GM12878 (cell line): ENCODE measurements at regions not wholly inside any gene's neighbourhood (a gene's known extent, or its start where the extent isn't known, plus 50 kb on each side); places are given as distances from the start of the nearest gene placed in this dataset.

ENCODE experiments used
- ATAC-seq: fragments of 200-7000 bp; cut with Tn5 transposase; 3 replicates; pipeline ENCODE4 v1.9.1; 2020; ENCODE audit warnings: mild to moderate bottlenecking, moderate library complexity
- BruUV-seq: library from RNA; stranded (reverse); fragments of 400-500 nt; replicated peaks from 2 replicates; lab custom pipeline; 2021; lab: Mats Ljungman, UMichigan
- CTCF ChIA-PET: fragments of 300-600 bp; sonication (Branson Sonifier 250); formaldehyde crosslinking; extraction: SDS; loops from one replicate; lab custom pipeline; 2021; ENCODE audit warnings: inconsistent platforms; lab: Yijun Ruan, JAX
- POLR2A ChIA-PET: fragments of 350-600 bp; formaldehyde crosslinking; extraction: SDS; loops from one replicate; lab custom pipeline; 2021; ENCODE audit warnings: inconsistent platforms; lab: Charles Lee
- RAD21 ChIA-PET: fragments of 300-600 bp; sonication (Branson Sonifier 250); formaldehyde crosslinking; loops from one replicate; lab custom pipeline; 2023; ENCODE audit warnings: antibody characterized with exemption; ENCODE audit not compliant: unreplicated experiment; lab: Charles Lee
- SMC1A ChIA-PET: fragments of 300-600 bp; sonication (Branson Sonifier 250); formaldehyde crosslinking; loops from one replicate; lab custom pipeline; 2023; ENCODE audit not compliant: unreplicated experiment, uncharacterized antibody; lab: Charles Lee
- DNase-seq: peaks from one replicate; pipeline ENCODE4 v3.0.0-alpha.2; 2011; ENCODE audit warnings: low read depth, low spot score
- FAIRE-seq: peaks from 3 replicates; lab custom pipeline; 2011; peaks lifted over from hg19 to GRCh38; lab: Jason Lieb, UNC
- H2AFZ ChIP-seq: 2 replicates; pipeline ENCODE4 v1.6.0; 2011; ENCODE audit warnings: low read depth, low read length, control low read depth; ENCODE audit not compliant: control insufficient read depth
- H3K27ac ChIP-seq: 2 replicates; pipeline ENCODE4 v1.5.1; 2011; ENCODE audit warnings: control low read depth; ENCODE audit not compliant: control insufficient read depth, insufficient read depth
- H3K27me3 ChIP-seq, 2 experiments: replicated peaks in 1 of 2; 2 replicates each; pipeline versions ENCODE4 v1.6.0 to v1.6.1; 2011; ENCODE audit warnings: low read length in 1 of 2; ENCODE audit not compliant: control insufficient read depth in 2 of 2, insufficient read depth in 2 of 2
- H3K36me3 ChIP-seq, 2 experiments: 2 replicates each; pipeline ENCODE4 v1.5.1; 2011; ENCODE audit warnings: low read length in 1 of 2; ENCODE audit not compliant: control insufficient read depth in 2 of 2, insufficient read depth in 2 of 2
- H3K4me1 ChIP-seq: 2 replicates; pipeline ENCODE4 v1.6.1; 2011; ENCODE audit warnings: mild to moderate bottlenecking, low read length, moderate library complexity, mixed read lengths; ENCODE audit not compliant: control insufficient read depth, insufficient read depth
- H3K4me2 ChIP-seq: 2 replicates; pipeline ENCODE4 v1.6.0; 2011; ENCODE audit warnings: control low read depth; ENCODE audit not compliant: control insufficient read depth, insufficient read depth
- H3K4me3 ChIP-seq: fragments of 200-600 bp; sonication (generic); 2 replicates; pipeline ENCODE4 v1.5.1; 2016
- H3K79me2 ChIP-seq: 2 replicates; pipeline ENCODE4 v1.6.0; 2011; ENCODE audit warnings: low read length; ENCODE audit not compliant: control insufficient read depth, insufficient read depth
- H3K9ac ChIP-seq: 2 replicates; pipeline ENCODE4 v1.8.0; 2011; ENCODE audit warnings: low read length, control low read depth, mixed read lengths; ENCODE audit not compliant: control insufficient read depth, insufficient read depth
- H3K9me3 ChIP-seq: replicated peaks from 3 replicates; pipeline ENCODE4 v1.5.1; 2011; ENCODE audit warnings: mild to moderate bottlenecking, low read length; ENCODE audit not compliant: control insufficient read depth, insufficient read depth
- H4K20me1 ChIP-seq: 2 replicates; pipeline ENCODE4 v1.6.0; 2011; ENCODE audit not compliant: control insufficient read depth, insufficient read depth
- CEBPZ ChIP-seq: fragments of 150-350 bp; IDR thresholded peaks from 2 replicates; pipeline ENCODE4 v1.6.1; 2016; ENCODE audit warnings: low read depth, low read length
- EGR1 ChIP-seq, 2 experiments: IDR thresholded peaks; 1 replicate in 1 of 2; 2 replicates in 1 of 2; pipeline ENCODE4 v1.6.1; 2011 to 2012; ENCODE audit warnings: low read depth in 2 of 2, low read length in 2 of 2, borderline replicate concordance in 1 of 2, mild to moderate bottlenecking in 1 of 2, moderate library complexity in 1 of 2
- EP300 ChIP-seq, 2 experiments: fragments of 150-350 bp in 1 of 2; IDR thresholded peaks; 2 replicates each; pipeline ENCODE4 v1.6.1; 2011 to 2012; ENCODE audit warnings: low read depth in 2 of 2, low read length in 2 of 2, borderline replicate concordance in 1 of 2, improper control_type of control experiment in 1 of 2, inconsistent platforms in 1 of 2; ENCODE audit not compliant: control insufficient read depth in 1 of 2
- NBN ChIP-seq: fragments of 450-650 bp; IDR thresholded peaks from 2 replicates; pipeline ENCODE4 v1.6.1; 2016
- PAX8 ChIP-seq: fragments of 450-650 bp; IDR thresholded peaks from 2 replicates; pipeline ENCODE4 v1.6.1; 2017; ENCODE audit warnings: mild to moderate bottlenecking, moderate library complexity
- POLR2A ChIP-seq: IDR thresholded peaks from 2 replicates; pipeline ENCODE4 v1.6.1; 2011; ENCODE audit warnings: low read depth, mild to moderate bottlenecking, low read length
- POLR2AphosphoS5 ChIP-seq: IDR thresholded peaks from 2 replicates; pipeline ENCODE4 v1.6.1; 2011; ENCODE audit warnings: mild to moderate bottlenecking, low read length, inconsistent platforms
- RELA ChIP-seq: fragments of 450-650 bp; IDR thresholded peaks from 2 replicates; pipeline ENCODE4 v1.8.0; 2014; ENCODE audit warnings: borderline replicate concordance; ENCODE audit not compliant: partially characterized antibody
- SKIL ChIP-seq: fragments of 450-650 bp; IDR thresholded peaks from 2 replicates; pipeline ENCODE4 v1.6.1; 2017; ENCODE audit warnings: mild to moderate bottlenecking, low read depth, inconsistent platforms; ENCODE audit not compliant: poor library complexity, severe bottlenecking
- SMAD5 ChIP-seq: IDR thresholded peaks from 2 replicates; pipeline ENCODE4 v1.6.1; 2016; ENCODE audit warnings: antibody characterized with exemption, low read depth
- STAT1 ChIP-seq: fragments of 450-650 bp; conservative IDR thresholded peaks from 2 replicates; pipeline ENCODE4 v1.6.1; 2014; ENCODE audit warnings: antibody characterized with exemption, mild to moderate bottlenecking
- TAF1 ChIP-seq: IDR thresholded peaks from 2 replicates; pipeline ENCODE4 v1.6.1; 2011; ENCODE audit warnings: mild to moderate bottlenecking, low read depth, low read length, borderline replicate concordance
- ZBED1 ChIP-seq: IDR thresholded peaks from 2 replicates; pipeline ENCODE4 v1.6.1; 2016; ENCODE audit warnings: borderline replicate concordance
- WGBS: methylation state at CpG from one replicate; pipeline ENCODE4 v1.1.6; 2016; ENCODE audit warnings: low lambda C conversion rate; ENCODE audit not compliant: insufficient replicate concordance, insufficient coverage; ENCODE audit errors: missing lambda C conversion rate; 5-methylcytosine and 5-hydroxymethylcytosine counted together
- in situ Hi-C: fragments of 300-500 bp; cut with MboI; formaldehyde crosslinking; loops from 9 replicates; pipeline ENCODE4 v1.14.3; 2018; ENCODE audit warnings: mixed read lengths
- intact Hi-C: fragments of 100-400 bp; cut with micrococcal nuclease; formaldehyde crosslinking; loops from one replicate; pipeline ENCODE4 v1.14.2; 2022; ENCODE audit not compliant: unreplicated experiment
- TF ChIP-seq, protein P1 (sequence below), 3 experiments: IDR thresholded peaks in 2 of 3; conservative IDR thresholded peaks in 1 of 3; 2 replicates each; pipeline ENCODE4 v1.5.1; 2011; ENCODE audit warnings: low read depth in 3 of 3, low read length in 3 of 3, mild to moderate bottlenecking in 3 of 3, control low read depth in 2 of 3, moderate library complexity in 2 of 3, inconsistent platforms in 1 of 3, mixed read lengths in 1 of 3; ENCODE audit not compliant: control insufficient read depth in 2 of 3, insufficient read depth in 1 of 3; ENCODE audit errors: extremely low read depth in 1 of 3
- TF ChIP-seq, protein P2 (sequence below): fragments of 450-650 bp; formaldehyde crosslinking; IDR thresholded peaks from 2 replicates; pipeline ENCODE4 v1.5.0; 2022; ENCODE audit warnings: mild to moderate bottlenecking, missing genetic modification characterization

DNA sequence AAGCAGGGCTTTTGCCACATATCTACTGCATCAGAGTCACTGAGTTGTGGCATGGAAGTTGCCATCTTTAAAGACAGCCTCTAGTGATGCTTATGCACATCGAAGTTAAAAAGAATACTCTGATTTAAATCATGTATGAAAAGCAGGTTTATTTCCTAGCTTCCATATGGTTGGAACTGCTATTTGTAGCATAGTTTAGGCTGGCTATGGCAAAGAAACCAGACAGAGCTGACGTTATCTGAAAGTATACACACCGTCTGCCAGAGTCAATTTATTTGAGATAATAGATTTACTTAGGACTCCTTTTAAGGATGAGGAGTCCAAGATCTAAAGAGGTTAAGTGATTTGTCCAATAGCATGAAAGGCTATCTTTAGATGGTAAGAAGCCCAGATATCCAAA is 536.9 kb upstream of the ADGRL4 start:
- intact Hi-C loops = no loop called here
- no peak for FAIRE-seq
- Histone ChIP-seq H3K36me3 (no peaks in the 10 kb centered on the region), H2AFZ (no peak overlapping the region), H3K79me2 (no peaks in the 10 kb centered on the region), H3K27me3 (no peaks in the 10 kb centered on the region; a peak in 1 of 4 replicates), H3K4me3 (no peak overlapping the region), H3K27ac (no peak overlapping the region), H4K20me1 (no peaks in the 10 kb centered on the region), H3K9ac (no peak overlapping the region), H3K4me2 (no peak overlapping the region), H3K9me3 (no peaks in the 10 kb centered on the region), H3K4me1 (no peaks in the 10 kb centered on the region)
- ChIA-PET RAD21 (no interaction called here), POLR2A (no interaction called here), CTCF (no interaction called here), SMC1A (no interaction called here)
- no TSS peak for BruUV-seq
- WGBS = 27% methylated on average over 3 of the region's 3 CpGs
- in situ Hi-C loops = no loop called here
- ATAC-seq = no peak
- no peak for DNase-seq
- TF ChIP-seq, protein P1, sequence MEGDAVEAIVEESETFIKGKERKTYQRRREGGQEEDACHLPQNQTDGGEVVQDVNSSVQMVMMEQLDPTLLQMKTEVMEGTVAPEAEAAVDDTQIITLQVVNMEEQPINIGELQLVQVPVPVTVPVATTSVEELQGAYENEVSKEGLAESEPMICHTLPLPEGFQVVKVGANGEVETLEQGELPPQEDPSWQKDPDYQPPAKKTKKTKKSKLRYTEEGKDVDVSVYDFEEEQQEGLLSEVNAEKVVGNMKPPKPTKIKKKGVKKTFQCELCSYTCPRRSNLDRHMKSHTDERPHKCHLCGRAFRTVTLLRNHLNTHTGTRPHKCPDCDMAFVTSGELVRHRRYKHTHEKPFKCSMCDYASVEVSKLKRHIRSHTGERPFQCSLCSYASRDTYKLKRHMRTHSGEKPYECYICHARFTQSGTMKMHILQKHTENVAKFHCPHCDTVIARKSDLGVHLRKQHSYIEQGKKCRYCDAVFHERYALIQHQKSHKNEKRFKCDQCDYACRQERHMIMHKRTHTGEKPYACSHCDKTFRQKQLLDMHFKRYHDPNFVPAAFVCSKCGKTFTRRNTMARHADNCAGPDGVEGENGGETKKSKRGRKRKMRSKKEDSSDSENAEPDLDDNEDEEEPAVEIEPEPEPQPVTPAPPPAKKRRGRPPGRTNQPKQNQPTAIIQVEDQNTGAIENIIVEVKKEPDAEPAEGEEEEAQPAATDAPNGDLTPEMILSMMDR (IDR thresholded peaks at IDR 0.05 in 2 of 3, conservative IDR thresholded peaks at IDR 0.05 in 1 of 3; ENCODE audit: control insufficient read depth in 2 of 3, extremely low read depth in 1 of 3, insufficient read depth in 1 of 3, low read depth in 3 of 3, low read length in 3 of 3) = no peak
- TF ChIP-seq, protein P2, sequence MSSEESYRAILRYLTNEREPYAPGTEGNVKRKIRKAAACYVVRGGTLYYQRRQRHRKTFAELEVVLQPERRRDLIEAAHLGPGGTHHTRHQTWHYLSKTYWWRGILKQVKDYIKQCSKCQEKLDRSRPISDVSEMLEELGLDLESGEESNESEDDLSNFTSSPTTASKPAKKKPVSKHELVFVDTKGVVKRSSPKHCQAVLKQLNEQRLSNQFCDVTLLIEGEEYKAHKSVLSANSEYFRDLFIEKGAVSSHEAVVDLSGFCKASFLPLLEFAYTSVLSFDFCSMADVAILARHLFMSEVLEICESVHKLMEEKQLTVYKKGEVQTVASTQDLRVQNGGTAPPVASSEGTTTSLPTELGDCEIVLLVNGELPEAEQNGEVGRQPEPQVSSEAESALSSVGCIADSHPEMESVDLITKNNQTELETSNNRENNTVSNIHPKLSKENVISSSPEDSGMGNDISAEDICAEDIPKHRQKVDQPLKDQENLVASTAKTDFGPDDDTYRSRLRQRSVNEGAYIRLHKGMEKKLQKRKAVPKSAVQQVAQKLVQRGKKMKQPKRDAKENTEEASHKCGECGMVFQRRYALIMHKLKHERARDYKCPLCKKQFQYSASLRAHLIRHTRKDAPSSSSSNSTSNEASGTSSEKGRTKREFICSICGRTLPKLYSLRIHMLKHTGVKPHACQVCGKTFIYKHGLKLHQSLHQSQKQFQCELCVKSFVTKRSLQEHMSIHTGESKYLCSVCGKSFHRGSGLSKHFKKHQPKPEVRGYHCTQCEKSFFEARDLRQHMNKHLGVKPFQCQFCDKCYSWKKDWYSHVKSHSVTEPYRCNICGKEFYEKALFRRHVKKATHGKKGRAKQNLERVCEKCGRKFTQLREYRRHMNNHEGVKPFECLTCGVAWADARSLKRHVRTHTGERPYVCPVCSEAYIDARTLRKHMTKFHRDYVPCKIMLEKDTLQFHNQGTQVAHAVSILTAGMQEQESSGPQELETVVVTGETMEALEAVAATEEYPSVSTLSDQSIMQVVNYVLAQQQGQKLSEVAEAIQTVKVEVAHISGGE (CRISPR knock-in tag) = no peak
- TF ChIP-seq PAX8 (no peak), CEBPZ (no peak), ZBED1 (no peak), POLR2AphosphoS5 (no peak), SMAD5 (no peak), EP300 (IDR thresholded peaks at IDR 0.05; ENCODE audit: borderline replicate concordance in 1 of 2, control insufficient read depth in 1 of 2, low read depth in 2 of 2, low read length in 2 of 2) (no peak), TAF1 (no peak), NBN (no peak), RELA (no peak), POLR2A (no peak), EGR1 (IDR thresholded peaks at IDR 0.05; ENCODE audit: borderline replicate concordance in 1 of 2, low read depth in 2 of 2, low read length in 2 of 2) (no peak), SKIL (no peak), STAT1 (no peak)
